WERI-Rb-1 (cell line): ENCODE measurements at regions not wholly inside any gene's neighbourhood (a gene's known extent, or its start where the extent isn't known, plus 50 kb on each side); places are given as distances from the start of the nearest gene placed in this dataset.
"Not testable (repeated sequence)": the region's sequence is repeated elsewhere in the genome, so short reads cannot be mapped to it uniquely, and the experiment has no call there.

ENCODE experiments used
- DNase-seq: peaks from one replicate; pipeline ENCODE4 v3.0.0-alpha.2; 2020
- H3K27ac ChIP-seq: fragments of 250-450 bp; sonication (Bioruptor Pico); 2 replicates; pipeline ENCODE4 v1.5.1; 2020; ENCODE audit warnings: mild to moderate bottlenecking, moderate library complexity
- H3K27me3 ChIP-seq: fragments of 250-450 bp; sonication (Bioruptor Pico); 2 replicates; pipeline ENCODE4 v1.5.1; 2021; ENCODE audit warnings: mild to moderate bottlenecking, low read depth, moderate library complexity; ENCODE audit not compliant: insufficient read depth, severe bottlenecking
- H3K36me3 ChIP-seq: fragments of 250-450 bp; sonication (Bioruptor Pico); 2 replicates; pipeline ENCODE4 v1.5.1; 2020; ENCODE audit warnings: mild to moderate bottlenecking, moderate library complexity
- H3K4me3 ChIP-seq: 2 replicates; pipeline ENCODE4 v1.5.1; 2011; ENCODE audit warnings: low read depth, mild to moderate bottlenecking, control low read depth, low read length
- H3K9me3 ChIP-seq: fragments of 250-450 bp; sonication (Bioruptor Pico); 2 replicates; pipeline ENCODE4 v1.5.1; 2021; ENCODE audit warnings: mild to moderate bottlenecking, moderate library complexity; ENCODE audit not compliant: severe bottlenecking
- CTCF ChIP-seq: IDR thresholded peaks from 2 replicates; pipeline ENCODE4 v1.5.1; 2011; ENCODE audit warnings: low read depth, mild to moderate bottlenecking, control low read depth, inconsistent platforms, low read length

GRCh38 chr7:120079022-120079421 is 194.0 kb upstream of the KCND2 start:
- Histone ChIP-seq H3K4me3 (no peak overlapping the region), H3K27me3 (no peaks in the 10 kb centered on the region), H3K36me3 (no peaks in the 10 kb centered on the region), H3K27ac (no peak overlapping the region), H3K9me3 (no peaks in the 10 kb centered on the region)
- TF ChIP-seq CTCF, result no peak
- no peak for DNase-seq

- no peak for DNase-seq
- H3K36me3 ChIP-seq, result no peaks in the 10 kb centered on the region
- no peaks in the 10 kb centered on the region for H3K27me3 ChIP-seq
- H3K4me3 ChIP-seq, result no peak overlapping the region
- no peak overlapping the region for H3K27ac ChIP-seq
- no peak for TF ChIP-seq CTCF
- H3K9me3 ChIP-seq, result no peaks in the 10 kb centered on the region
These were observed 193.3 kb upstream of the KCND2 start for GRCh38 chr7:120079704-120080103.

DNA sequence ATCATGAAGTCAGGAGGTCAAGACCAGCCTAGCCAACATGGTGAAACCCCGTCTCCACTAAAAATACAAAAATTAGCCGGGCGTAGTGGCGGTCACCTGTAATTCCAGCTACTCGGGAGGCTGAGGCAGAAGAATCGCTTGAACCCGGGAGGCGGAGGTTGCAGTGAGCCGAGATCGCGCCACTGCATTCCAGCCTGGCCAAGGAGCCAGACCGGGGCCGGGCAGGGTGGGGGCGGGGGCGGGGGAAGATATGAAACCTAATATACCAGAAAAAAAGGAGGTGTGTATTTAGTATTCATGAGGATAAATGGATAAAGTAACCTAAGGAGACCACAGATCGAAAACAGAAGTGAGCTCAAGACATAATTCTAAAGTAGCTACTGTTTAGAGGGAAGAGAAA is 186.5 kb upstream of the KCND2 start:
- not testable (repeated sequence) for H3K27ac ChIP-seq, H3K36me3 ChIP-seq, H3K9me3 ChIP-seq, H3K4me3 ChIP-seq, DNase-seq, H3K27me3 ChIP-seq

DNA sequence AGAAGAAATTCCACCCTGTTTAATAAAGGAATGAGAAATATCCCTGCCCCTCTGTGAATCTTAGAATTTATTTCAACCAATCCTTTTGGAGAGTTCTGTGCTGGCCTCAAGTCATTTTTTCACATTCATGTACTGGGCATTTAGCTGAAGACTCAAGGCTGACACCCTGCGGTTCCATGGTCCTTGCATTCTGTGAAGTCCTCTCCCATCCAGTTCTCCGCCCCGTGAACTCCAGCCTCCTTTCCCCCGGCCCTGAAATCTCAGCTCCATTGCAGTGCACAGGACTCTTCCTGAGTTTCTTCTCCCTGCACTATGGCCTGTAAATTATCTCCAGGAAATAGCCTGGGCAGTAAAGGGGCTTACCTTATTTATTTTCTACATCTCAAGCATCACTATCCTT is 183.0 kb upstream of the KCND2 start:
- Histone ChIP-seq H3K27ac (no peak overlapping the region), H3K27me3 (no peaks in the 10 kb centered on the region), H3K36me3 (no peaks in the 10 kb centered on the region), H3K9me3 (no peaks in the 10 kb centered on the region), H3K4me3 (no peak overlapping the region)
- no peak for TF ChIP-seq CTCF
- DNase-seq, result no peak

GRCh38 chr7:120091807-120092206 is 181.2 kb upstream of the KCND2 start:
- Histone ChIP-seq H3K4me3 (no peak overlapping the region), H3K36me3 (no peaks in the 10 kb centered on the region), H3K27me3 (no peaks in the 10 kb centered on the region), H3K27ac (no peak overlapping the region), H3K9me3 (no peaks in the 10 kb centered on the region)
- no peak for TF ChIP-seq CTCF
- DNase-seq, result no peak

DNA sequence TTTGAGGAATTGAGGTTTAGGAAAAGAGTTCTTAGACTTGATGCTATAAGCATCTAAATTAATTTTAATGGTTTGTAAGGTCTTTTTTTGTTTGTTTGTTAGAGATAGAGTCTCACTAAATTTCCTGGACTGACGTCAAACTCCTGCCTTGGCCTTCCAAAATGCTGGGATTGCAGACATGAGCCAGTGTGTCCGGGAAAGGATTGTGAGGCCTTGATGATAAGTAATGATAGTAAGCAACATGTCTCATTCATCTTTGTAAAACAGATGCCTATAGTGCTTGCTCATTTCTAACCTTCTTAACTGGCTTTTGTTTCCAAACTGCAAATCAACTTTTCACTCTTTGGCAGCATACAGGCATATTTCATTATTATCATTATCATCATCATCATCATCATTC is 176.0 kb upstream of the KCND2 start:
- H3K27ac ChIP-seq, result no peak overlapping the region
- no peaks in the 10 kb centered on the region for H3K9me3 ChIP-seq
- TF ChIP-seq CTCF, result no peak
- no peaks in the 10 kb centered on the region for H3K27me3 ChIP-seq
- no peak overlapping the region for H3K4me3 ChIP-seq
- no peak for DNase-seq
- no peaks in the 10 kb centered on the region for H3K36me3 ChIP-seq

- no peak overlapping the region for H3K27ac ChIP-seq
- TF ChIP-seq CTCF, result no peak
- H3K27me3 ChIP-seq, result no peaks in the 10 kb centered on the region
- DNase-seq, result no peak
- H3K4me3 ChIP-seq, result no peak overlapping the region
- no peaks in the 10 kb centered on the region for H3K36me3 ChIP-seq
- no peaks in the 10 kb centered on the region for H3K9me3 ChIP-seq
These were observed 175.2 kb upstream of the KCND2 start for GRCh38 chr7:120097774-120098173.
